DND-41 (cell line): ENCODE measurements at regions not wholly inside any gene's neighbourhood (a gene's known extent, or its start where the extent isn't known, plus 50 kb on each side); places are given as distances from the start of the nearest gene placed in this dataset.

Source experiments
- CTCF ChIP-seq: IDR thresholded peaks from 2 replicates; pipeline ENCODE4 v1.5.1; 2012; ENCODE audit warnings: borderline replicate concordance, low read length, moderate library complexity, mild to moderate bottlenecking; ENCODE audit not compliant: poor library complexity, severe bottlenecking; ENCODE audit errors: extremely low read depth
- EZH2 ChIP-seq: IDR thresholded peaks from 3 replicates; pipeline ENCODE4 v1.6.1; 2012; ENCODE audit warnings: borderline replicate concordance, low read depth, mild to moderate bottlenecking, moderate library complexity, low read length, inconsistent platforms; ENCODE audit not compliant: severe bottlenecking

DNA sequence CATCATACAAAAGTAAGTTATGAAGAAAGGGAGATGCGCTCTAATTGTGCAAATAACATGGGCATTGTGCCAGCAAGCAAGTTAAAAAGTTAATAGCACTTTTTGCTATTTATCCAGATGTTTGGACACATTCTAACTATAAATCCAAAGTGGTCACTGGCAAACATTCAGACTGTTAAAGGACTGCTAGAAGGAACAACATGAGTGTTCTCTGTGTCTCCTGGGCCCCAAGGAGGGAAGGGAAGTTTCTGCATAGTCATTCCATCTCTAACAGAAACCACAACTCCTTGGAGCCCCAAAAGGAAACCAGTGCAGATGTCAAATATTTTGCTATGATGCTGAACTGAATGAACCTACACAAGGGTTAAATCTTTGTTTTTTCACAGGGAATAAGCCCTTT lies 213.3 kb upstream of the HNRNPA3 start:
- TF ChIP-seq CTCF (no peak), EZH2 (no peak)
